T-cell (primary cell): ENCODE measurements at regions not wholly inside any gene's neighbourhood (a gene's known extent, or its start where the extent isn't known, plus 50 kb on each side); places are given as distances from the start of the nearest gene placed in this dataset.

Experiments
- ATAC-seq, 4 experiments: fragments of 200-7000 bp in 3 of 4; fragments of 150-1000 bp in 1 of 4; cut with Tn5 transposase; replicated peaks in 1 of 4; 1 replicate in 3 of 4; 2 replicates in 1 of 4; pipeline ENCODE4 v1.10.0; 2021; ENCODE audit warnings: moderate library complexity in 3 of 4, mild to moderate bottlenecking in 2 of 4, moderate number of reproducible peaks in 1 of 4
- CTCF ChIA-PET, 2 donors: fragments of 300-600 bp; sonication (Branson Sonifier 250); formaldehyde crosslinking; loops; one replicate each; lab custom pipeline; 2022; ENCODE audit warnings: antibody characterized with exemption in 2 of 2; lab: Charles Lee
- POLR2A ChIA-PET, 2 donors: fragments of 300-600 bp; sonication (Branson Sonifier 250); formaldehyde crosslinking; loops; one replicate each; lab custom pipeline; 2022; ENCODE audit warnings: antibody characterized with exemption in 2 of 2; lab: Charles Lee
- DNase-seq, 35 experiments: peaks; one replicate each; pipeline versions ENCODE4 v3.0.0 to v3.0.0-alpha.2; 2013 to 2023
- H3K27ac ChIP-seq: one replicate; pipeline ENCODE4 v1.5.1; 2013; ENCODE audit warnings: low read length
- H3K27me3 ChIP-seq, 2 experiments: replicated peaks in 1 of 2; 1 replicate in 1 of 2; 2 replicates in 1 of 2; pipeline versions ENCODE4 v1.6.1 to v1.7.0; 2013; ENCODE audit warnings: low read length in 1 of 2, mixed read lengths in 1 of 2; ENCODE audit not compliant: control insufficient read depth in 2 of 2, insufficient read depth in 2 of 2; ENCODE audit errors: extremely low read depth in 1 of 2
- H3K36me3 ChIP-seq, 2 donors: 1 replicate in 1 of 2; 2 replicates in 1 of 2; pipeline versions ENCODE4 v1.6.1 to v1.7.0; 2013; ENCODE audit warnings: low read length in 1 of 2; ENCODE audit not compliant: control insufficient read depth in 2 of 2, insufficient read depth in 1 of 2; ENCODE audit errors: extremely low read depth in 1 of 2
- H3K4me1 ChIP-seq, 2 experiments: 1 replicate in 1 of 2; 2 replicates in 1 of 2; pipeline versions ENCODE4 v1.6.1 to v1.7.0; 2013; ENCODE audit warnings: low read length in 2 of 2, mixed read lengths in 1 of 2; ENCODE audit not compliant: insufficient read depth in 2 of 2, control insufficient read depth in 1 of 2; ENCODE audit errors: extremely low read depth in 1 of 2
- H3K4me3 ChIP-seq, 2 donors: 1 replicate in 1 of 2; 2 replicates in 1 of 2; pipeline versions ENCODE4 v1.5.1 to v1.7.0; 2013; ENCODE audit warnings: mild to moderate bottlenecking in 2 of 2, low read length in 1 of 2, moderate library complexity in 1 of 2; ENCODE audit not compliant: control insufficient read depth in 1 of 2; ENCODE audit errors: extremely low read depth in 1 of 2
- H3K9me3 ChIP-seq: 2 replicates; pipeline ENCODE4 v1.7.0; 2013
- H3K27ac Mint-ChIP-seq, 2 donors: one replicate each; pipeline ENCODE4 v1.8.0; 2020 to 2021; ENCODE audit warnings: mild to moderate bottlenecking in 2 of 2, mixed read lengths in 2 of 2
- H3K27me3 Mint-ChIP-seq, 2 donors: one replicate each; pipeline ENCODE4 v1.8.0; 2021 to 2022; ENCODE audit warnings: mixed read lengths in 2 of 2
- H3K36me3 Mint-ChIP-seq: one replicate; pipeline ENCODE4 v1.8.0; 2021; ENCODE audit warnings: mixed read lengths
- H3K4me1 Mint-ChIP-seq, 3 donors: one replicate each; pipeline ENCODE4 v1.8.0; 2020 to 2022; ENCODE audit warnings: mixed read lengths in 3 of 3, mild to moderate bottlenecking in 1 of 3
- H3K4me3 Mint-ChIP-seq, 3 donors: one replicate each; pipeline ENCODE4 v1.8.0; 2020 to 2022; ENCODE audit warnings: mild to moderate bottlenecking in 3 of 3, mixed read lengths in 3 of 3, moderate library complexity in 3 of 3
- H3K9me3 Mint-ChIP-seq, 3 donors: one replicate each; pipeline ENCODE4 v1.8.0; 2020 to 2022; ENCODE audit warnings: mixed read lengths in 3 of 3
- WGBS: methylation state at CpG from one replicate; pipeline ENCODE4 v1.1.5; 2013; ENCODE audit warnings: missing lambda C conversion rate; ENCODE audit not compliant: insufficient coverage; 5-methylcytosine and 5-hydroxymethylcytosine counted together

- H3K4me1 ChIP-seq = no peaks in the 10 kb centered on the region
- no peak overlapping the region for H3K4me3 ChIP-seq
- Mint-ChIP-seq H3K36me3 (no peaks in the 10 kb centered on the region), H3K27me3 (peaks cover 17 to 19% of the 10 kb centered on the region in 2 donors), H3K4me3 (no peak overlapping the region), H3K4me1 (no peaks in the 10 kb centered on the region), H3K9me3 (no peaks in the 10 kb centered on the region), H3K27ac (no peak overlapping the region)
- POLR2A ChIA-PET = no interaction called here
- H3K9me3 ChIP-seq = no peaks in the 10 kb centered on the region
- ATAC-seq (no peak), DNase-seq (no peak)
- no peak overlapping the region for H3K27ac ChIP-seq
- peaks cover 0 to 40% of the 10 kb centered on the region in 2 experiments for H3K27me3 ChIP-seq
- WGBS = 86% methylated on average over 4 of the region's 8 CpGs
- CTCF ChIA-PET = no interaction called here
- H3K36me3 ChIP-seq = no peaks in the 10 kb centered on the region
Observed at GRCh38 chr14:94965551-94966313, 191.6 kb downstream of the DICER1 start.

DNA sequence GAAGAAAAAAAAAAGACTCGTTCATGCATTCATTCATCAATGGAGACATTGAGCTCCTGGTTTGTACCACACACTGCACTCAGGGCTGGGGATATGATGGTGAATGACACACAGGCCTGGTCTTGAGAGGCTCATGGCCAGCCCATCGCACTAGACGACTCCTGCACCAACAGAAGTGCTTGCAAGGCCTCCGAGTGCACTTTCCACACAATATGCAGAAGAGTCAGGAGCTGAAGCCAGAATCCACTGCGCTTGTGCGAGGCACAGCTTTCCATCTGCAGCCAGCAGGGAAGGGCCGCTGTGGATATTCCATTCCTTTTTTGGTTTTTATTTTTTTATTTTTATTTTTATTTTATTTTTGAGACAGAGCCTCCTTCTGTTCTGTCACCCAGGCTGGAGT is 192.4 kb downstream of the DICER1 start:
- H3K4me3 ChIP-seq = no peak overlapping the region
- Mint-ChIP-seq H3K27me3 (peaks cover 13 to 17% of the 10 kb centered on the region in 2 donors), H3K9me3 (no peaks in the 10 kb centered on the region), H3K27ac (no peak overlapping the region), H3K4me1 (no peaks in the 10 kb centered on the region), H3K36me3 (no peaks in the 10 kb centered on the region), H3K4me3 (no peak overlapping the region)
- no peaks in the 10 kb centered on the region for H3K9me3 ChIP-seq
- ChIA-PET CTCF (no interaction called here), POLR2A (no interaction called here)
- no peaks in the 10 kb centered on the region for H3K4me1 ChIP-seq
- no peak for ATAC-seq
- no peaks in the 10 kb centered on the region for H3K36me3 ChIP-seq
- WGBS = 72% methylated on average over 3 of the region's 7 CpGs
- no peak overlapping the region for H3K27ac ChIP-seq
- DNase-seq = no peak
- peaks cover 0 to 41% of the 10 kb centered on the region in 2 experiments for H3K27me3 ChIP-seq

- CTCF ChIA-PET = no interaction called here
Observed at GRCh38 chr14:94964181-94964580, 193.1 kb downstream of the DICER1 start.

DNA sequence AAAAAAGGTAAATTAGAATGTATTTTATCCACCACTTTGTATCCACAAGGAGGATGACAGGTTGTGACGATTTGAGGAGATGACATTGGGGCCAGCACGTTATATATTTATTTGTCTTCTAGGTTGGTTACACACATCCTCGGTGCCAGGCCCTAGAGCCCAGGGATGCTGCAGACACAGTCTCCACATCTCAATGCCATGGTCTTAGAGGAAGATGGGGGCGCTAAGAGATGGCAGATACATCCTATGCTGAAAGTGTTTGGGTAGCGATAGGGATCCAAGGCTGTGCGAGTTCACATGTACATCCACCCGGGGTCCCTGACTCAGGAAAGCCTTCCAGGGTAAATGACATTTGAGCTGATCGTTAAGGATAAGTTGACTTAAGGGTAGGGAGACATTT is 193.1 kb upstream of the GSC start:
- DNase-seq = no peak
- ATAC-seq = no peak
- no peaks in the 10 kb centered on the region for H3K36me3 Mint-ChIP-seq
- no peak overlapping the region for H3K27ac Mint-ChIP-seq
- no peaks in the 10 kb centered on the region for H3K4me1 Mint-ChIP-seq
- H3K36me3 ChIP-seq = no peaks in the 10 kb centered on the region
- H3K27ac ChIP-seq = no peak overlapping the region
- H3K9me3 Mint-ChIP-seq = no peaks in the 10 kb centered on the region
- H3K27me3 ChIP-seq = peaks cover 2 to 34% of the 10 kb centered on the region in 2 experiments
- H3K27me3 Mint-ChIP-seq = peaks cover 16 to 29% of the 10 kb centered on the region in 2 donors
- no peaks in the 10 kb centered on the region for H3K4me1 ChIP-seq
- no peak overlapping the region for H3K4me3 Mint-ChIP-seq
- WGBS = 73% methylated on average over 2 of the region's 8 CpGs
- no peak overlapping the region for H3K4me3 ChIP-seq
- no peaks in the 10 kb centered on the region for H3K9me3 ChIP-seq
- POLR2A ChIA-PET = no interaction called here
- CTCF ChIA-PET = no interaction called here

More at GRCh38 chr14:94964181-94964580, 193.1 kb downstream of the DICER1 start:
- no peaks in the 10 kb centered on the region for H3K36me3 Mint-ChIP-seq
- H3K4me1 Mint-ChIP-seq = no peaks in the 10 kb centered on the region
- H3K27ac ChIP-seq = no peak overlapping the region
- WGBS = 100% methylated on average over 1 of the region's 3 CpGs
- POLR2A ChIA-PET = no interaction called here
- no peak overlapping the region for H3K4me3 Mint-ChIP-seq
- H3K36me3 ChIP-seq = no peaks in the 10 kb centered on the region
- no peaks in the 10 kb centered on the region for H3K9me3 ChIP-seq
- no peak for ATAC-seq
- no peak for DNase-seq
- H3K4me3 ChIP-seq = no peak overlapping the region
- H3K9me3 Mint-ChIP-seq = no peaks in the 10 kb centered on the region
- H3K4me1 ChIP-seq = no peaks in the 10 kb centered on the region
- peaks cover 18 to 21% of the 10 kb centered on the region in 2 donors for H3K27me3 Mint-ChIP-seq
- H3K27me3 ChIP-seq = peaks cover 0 to 36% of the 10 kb centered on the region in 2 experiments
- H3K27ac Mint-ChIP-seq = no peak overlapping the region

DNA sequence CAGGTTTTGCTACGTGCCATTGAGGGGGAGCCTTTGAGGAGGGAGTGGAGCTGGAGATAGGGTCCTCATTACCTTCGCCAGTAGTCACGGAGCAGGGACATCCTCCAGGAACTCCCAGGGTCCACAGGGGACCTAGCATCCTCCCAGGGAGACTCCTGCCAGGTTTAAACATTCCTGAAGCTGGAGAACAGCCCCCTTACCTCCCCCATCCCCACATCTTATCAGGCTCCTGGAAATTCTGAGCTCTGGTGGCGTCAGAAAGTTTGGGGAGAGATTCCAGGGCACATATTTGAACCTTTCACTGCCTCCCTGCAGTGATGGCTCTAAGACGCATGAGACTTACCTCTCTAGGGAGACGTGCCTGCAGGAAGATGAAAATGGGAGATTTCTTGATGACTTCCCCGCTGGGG is 192.3 kb upstream of the GSC start:
- no peak overlapping the region for H3K27ac ChIP-seq
- ATAC-seq (no peak), DNase-seq (no peak)
- no peaks in the 10 kb centered on the region for H3K9me3 Mint-ChIP-seq
- no peaks in the 10 kb centered on the region for H3K36me3 Mint-ChIP-seq
- ChIA-PET POLR2A (no interaction called here), CTCF (no interaction called here)
- H3K9me3 ChIP-seq = no peaks in the 10 kb centered on the region
- H3K4me3 Mint-ChIP-seq = no peak overlapping the region
- H3K4me1 ChIP-seq = no peaks in the 10 kb centered on the region
- 38% methylated on average over 4 of the region's 7 CpGs for WGBS
- H3K27ac Mint-ChIP-seq = no peak overlapping the region
- peaks cover 2 to 31% of the 10 kb centered on the region in 2 experiments for H3K27me3 ChIP-seq
- H3K4me1 Mint-ChIP-seq = no peaks in the 10 kb centered on the region
- no peak overlapping the region for H3K4me3 ChIP-seq
- no peaks in the 10 kb centered on the region for H3K36me3 ChIP-seq
- peaks cover 17 to 29% of the 10 kb centered on the region in 2 donors for H3K27me3 Mint-ChIP-seq

GRCh38 chr14:94961386-94962165 is 191.7 kb upstream of the GSC start:
- ChIA-PET CTCF (no interaction called here), POLR2A (no interaction called here)
- Histone ChIP-seq H3K27me3 (peaks cover 2 to 25% of the 10 kb centered on the region in 2 experiments), H3K9me3 (no peaks in the 10 kb centered on the region), H3K36me3 (no peaks in the 10 kb centered on the region), H3K4me1 (no peaks in the 10 kb centered on the region), H3K4me3 (no peak overlapping the region), H3K27ac (no peak overlapping the region)
- Mint-ChIP-seq H3K27me3 (peaks cover 17 to 29% of the 10 kb centered on the region in 2 donors), H3K36me3 (no peaks in the 10 kb centered on the region), H3K9me3 (no peaks in the 10 kb centered on the region), H3K27ac (no peak overlapping the region), H3K4me3 (no peak overlapping the region), H3K4me1 (no peaks in the 10 kb centered on the region)
- DNase-seq = no peak
- 33% methylated on average over 12 of the region's 19 CpGs for WGBS
- no peak for ATAC-seq
